ENCODE measurements at regions not wholly inside any gene's neighbourhood (a gene's known extent, or its start where the extent isn't known, plus 50 kb on each side); places are given as distances from the start of the nearest gene placed in this dataset.

- TF ChIP-seq POLR2A (IDR thresholded peaks at IDR 0.05; ENCODE audit: low read depth, low read length) (no peak), POLR2AphosphoS5 (IDR thresholded peaks at IDR 0.05; ENCODE audit: low read depth, low read length) (no peak), TAF1 (IDR thresholded peaks at IDR 0.05; ENCODE audit: low read depth, low read length) (no peak)
Measured at GRCh38 chr13:27014406-27015359, 156.9 kb downstream of the USP12 start.
